ENCODE measurements at regions not wholly inside any gene's neighbourhood (a gene's known extent, or its start where the extent isn't known, plus 50 kb on each side); places are given as distances from the start of the nearest gene placed in this dataset.

- Histone ChIP-seq H3K27ac (peak overlapping the region; percentile 47), H3K4me1 (peaks cover 16% of the 10 kb centered on the region), H3K4me3 (no peak overlapping the region), H3K9me3 (no peaks in the 10 kb centered on the region), H3K36me3 (no peaks in the 10 kb centered on the region), H3K27me3 (ENCODE audit: low read depth) (no peaks in the 10 kb centered on the region)
- no peak for TF ChIP-seq CTCF (IDR thresholded peaks at IDR 0.05)
- no peak for DNase-seq
- ATAC-seq, result peak; percentile 74 to 80
- intact Hi-C loops (cut with DNase I), result no loop called here
Measured at GRCh38 chr18:22503803-22504202, 86.1 kb upstream of the CTAGE1 start.

- no peaks in the 10 kb centered on the region for H3K9me3 ChIP-seq
- peak overlapping the region; percentile 47 for H3K27ac ChIP-seq
- ATAC-seq (peak; percentile 32 to 42), DNase-seq (no peak)
- intact Hi-C loops (cut with DNase I), result no loop called here
- peaks cover 16% of the 10 kb centered on the region for H3K4me1 ChIP-seq
- no peak for TF ChIP-seq CTCF (IDR thresholded peaks at IDR 0.05)
- H3K27me3 ChIP-seq (ENCODE audit: low read depth), result no peaks in the 10 kb centered on the region
- no peak overlapping the region for H3K4me3 ChIP-seq
- H3K36me3 ChIP-seq, result no peaks in the 10 kb centered on the region
Measured at GRCh38 chr18:22504251-22505030, 86.7 kb upstream of the CTAGE1 start.

- peak in 1 of 2 donors; percentile 54 for ATAC-seq
- intact Hi-C loops (cut with DNase I), result no loop called here
Measured at GRCh38 chr18:22505141-22505591, 87.5 kb upstream of the CTAGE1 start.

GRCh38 chr18:22507055-22507454 is 89.3 kb upstream of the CTAGE1 start:
- Histone ChIP-seq H3K4me3 (no peak overlapping the region), H3K4me1 (peaks cover 16% of the 10 kb centered on the region), H3K9me3 (no peaks in the 10 kb centered on the region), H3K36me3 (no peaks in the 10 kb centered on the region), H3K27me3 (ENCODE audit: low read depth) (no peaks in the 10 kb centered on the region), H3K27ac (no peak overlapping the region)
- no peak for DNase-seq
- ATAC-seq, result no peak
- no peak for TF ChIP-seq CTCF (IDR thresholded peaks at IDR 0.05)
- intact Hi-C loops (cut with DNase I), result no loop called here

More at GRCh38 chr18:22505141-22505591, 87.5 kb upstream of the CTAGE1 start:
- no peak for TF ChIP-seq CTCF (IDR thresholded peaks at IDR 0.05)
- Histone ChIP-seq H3K36me3 (no peaks in the 10 kb centered on the region), H3K4me1 (peaks cover 16% of the 10 kb centered on the region), H3K27me3 (ENCODE audit: low read depth) (no peaks in the 10 kb centered on the region), H3K9me3 (no peaks in the 10 kb centered on the region), H3K4me3 (no peak overlapping the region), H3K27ac (no peak overlapping the region)
- no peak for DNase-seq

GRCh38 chr18:22509423-22509822 is 91.7 kb upstream of the CTAGE1 start:
- TF ChIP-seq CTCF (IDR thresholded peaks at IDR 0.05), result no peak
- DNase-seq, result no peak
- Histone ChIP-seq H3K36me3 (no peaks in the 10 kb centered on the region), H3K27ac (no peak overlapping the region), H3K4me3 (no peak overlapping the region), H3K27me3 (ENCODE audit: low read depth) (no peaks in the 10 kb centered on the region), H3K9me3 (no peaks in the 10 kb centered on the region), H3K4me1 (peaks cover 12% of the 10 kb centered on the region)
- intact Hi-C loops (cut with DNase I), result no loop called here
- ATAC-seq, result no peak
